DMS 273 treated with DMSO at 0.1 percent for 48 hours (cell line): ENCODE measurements at regions not wholly inside any gene's neighbourhood (a gene's known extent, or its start where the extent isn't known, plus 50 kb on each side); places are given as distances from the start of the nearest gene placed in this dataset.

Source experiments
- DNase-seq: peaks from one replicate; lab custom pipeline; 2025; lab: John Stamatoyannopoulos, UW

- DNase-seq: no peak
Measured at GRCh38 chr10:21207852-21208646, 310.9 kb upstream of the NEBL start.

DNA sequence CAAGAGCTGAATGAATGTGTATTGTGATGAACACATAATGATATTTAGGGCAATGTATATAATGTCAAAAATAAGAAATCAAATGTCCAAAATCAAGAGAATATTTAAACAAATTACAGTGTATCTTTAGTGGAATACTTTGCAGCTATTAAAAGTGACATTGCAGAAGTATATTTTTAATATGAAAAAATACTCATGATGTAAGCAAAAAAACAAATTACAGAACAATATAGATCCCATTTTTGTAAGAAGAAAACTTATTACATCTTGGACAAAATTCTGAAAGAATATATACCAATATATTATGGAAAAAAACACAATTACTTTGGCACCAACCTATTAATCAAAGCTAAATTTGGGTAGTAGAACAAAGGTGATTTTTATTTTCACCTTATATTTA is 308.2 kb upstream of the NEBL start:
- DNase-seq: no peak

DNA sequence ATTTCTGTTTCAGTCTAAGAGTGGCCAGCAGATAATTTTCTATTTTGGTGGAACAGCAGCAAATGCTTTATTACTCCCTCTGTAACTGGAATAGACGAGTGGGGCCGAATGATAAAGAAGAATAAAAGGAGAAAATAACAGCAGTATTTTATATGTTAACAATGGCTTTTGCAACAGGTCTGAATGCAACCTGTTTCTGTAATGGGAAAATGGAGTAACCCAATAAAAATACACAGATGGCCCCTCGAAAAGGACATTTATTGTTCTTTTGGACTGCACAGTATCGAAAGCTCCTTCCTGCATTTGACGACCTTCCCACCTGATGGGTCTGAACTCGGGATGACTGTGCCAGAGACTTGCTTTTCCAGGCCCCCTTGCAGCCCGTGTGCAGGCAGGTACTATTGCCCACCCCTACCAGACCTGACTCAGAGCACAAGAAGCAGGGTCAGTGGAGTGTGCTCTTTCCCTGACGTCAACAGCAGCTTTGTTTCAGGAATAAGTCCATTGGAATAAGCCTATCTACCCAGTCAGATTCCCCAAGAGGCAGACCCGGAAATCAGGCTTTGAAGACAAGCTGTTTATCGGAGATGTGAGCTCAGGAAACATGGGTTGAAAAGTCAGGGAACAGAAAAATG is 306.5 kb upstream of the NEBL start:
- DNase-seq: no peak

DNA sequence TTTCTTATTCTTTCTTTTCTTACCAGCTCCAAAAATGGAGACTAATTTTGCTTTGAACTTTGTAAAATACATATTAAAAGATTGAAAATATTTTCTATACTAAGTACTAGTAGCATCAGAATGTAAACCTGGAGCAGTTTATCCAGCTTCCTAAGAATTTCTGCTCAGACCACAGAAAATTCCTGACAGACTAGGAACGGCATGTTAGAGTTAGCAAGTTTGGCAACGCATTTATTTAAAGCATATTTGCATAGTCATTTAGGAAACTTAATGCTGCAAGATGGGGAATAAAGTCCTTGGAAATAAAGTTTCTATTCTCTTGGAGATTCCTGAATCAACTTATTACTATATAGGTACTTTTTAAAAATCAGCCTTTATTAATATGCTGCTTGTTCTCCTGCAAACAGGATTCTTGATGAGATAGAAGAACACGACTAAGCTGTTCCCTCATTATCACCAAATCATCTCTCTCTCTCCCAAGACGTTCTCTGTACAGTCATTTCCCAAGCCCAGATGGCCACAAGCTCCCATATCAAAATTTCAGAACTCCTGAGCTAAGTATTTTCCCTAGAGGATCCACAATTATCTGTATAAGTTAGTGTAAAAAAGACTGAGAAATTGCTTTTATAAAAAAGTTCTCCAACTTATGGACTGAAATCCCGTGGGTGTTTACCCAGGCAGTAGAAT is 305.8 kb upstream of the NEBL start:
- no peak for DNase-seq

DNA sequence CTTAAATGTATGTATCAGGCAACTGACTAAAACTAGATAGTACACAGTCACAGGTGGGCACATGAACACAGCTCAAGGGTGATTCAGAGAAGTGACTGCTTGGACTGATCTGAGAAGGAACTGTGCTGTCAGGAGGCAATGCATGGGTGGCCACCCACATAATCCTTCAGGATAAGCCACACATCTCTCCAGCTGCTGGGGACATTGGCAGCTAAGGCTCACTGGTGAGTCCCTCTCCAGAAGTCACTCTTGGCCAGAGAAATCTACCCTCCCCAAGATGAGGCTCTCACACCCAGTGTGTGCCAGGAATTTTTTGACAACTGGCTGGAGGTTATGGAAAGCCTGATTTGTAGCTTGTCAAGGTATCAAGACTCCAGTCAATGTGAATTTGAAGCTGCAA is 302.4 kb upstream of the NEBL start:
- DNase-seq: no peak

- no peak for DNase-seq
Measured at GRCh38 chr10:21197838-21198237, 300.7 kb upstream of the NEBL start.

DNA sequence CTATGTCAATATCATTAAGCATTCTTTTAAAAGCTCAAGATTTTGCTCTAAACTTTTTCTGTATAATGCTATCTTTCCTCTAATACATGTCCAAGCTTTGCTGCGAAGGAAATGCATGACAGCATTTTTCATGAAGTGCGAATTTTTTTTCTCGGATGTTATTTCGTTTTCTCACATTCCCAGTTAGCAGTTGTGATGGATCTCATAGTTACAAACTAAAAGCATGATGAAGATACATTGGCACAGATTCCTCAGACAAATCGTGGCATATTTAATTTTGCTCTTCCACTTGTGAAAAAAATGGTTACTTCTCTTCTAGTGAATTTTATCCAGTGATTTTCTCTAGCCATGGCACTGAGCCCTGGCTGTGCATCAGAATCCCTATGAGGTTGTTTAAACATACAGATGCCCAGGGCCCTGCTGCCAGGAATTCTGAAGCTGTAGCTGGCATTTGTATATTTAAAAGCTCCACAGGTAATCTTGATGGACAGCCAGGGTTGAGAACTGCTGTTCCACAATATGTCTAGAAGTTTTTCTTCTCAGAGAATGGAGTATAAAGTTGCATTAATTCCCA is 299.8 kb upstream of the NEBL start:
- DNase-seq: no peak

DNA sequence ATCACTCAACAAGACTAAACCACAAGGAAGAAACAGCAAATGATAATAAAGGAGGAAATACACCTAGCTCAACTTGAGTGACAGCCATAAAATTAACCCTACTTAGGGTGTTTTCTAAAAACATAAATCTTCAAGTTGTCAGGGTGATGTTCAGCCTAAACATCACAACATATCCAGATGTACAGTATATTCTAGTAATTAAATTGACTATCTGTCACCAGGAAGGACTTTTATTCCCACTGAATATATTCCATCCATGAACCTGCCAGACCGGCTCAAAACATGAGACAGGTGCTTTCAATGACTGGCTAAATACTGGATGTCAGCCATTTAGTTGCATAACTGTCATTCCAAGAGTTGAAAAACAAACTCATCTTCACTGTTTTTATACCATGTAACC is 298.1 kb upstream of the NEBL start:
- DNase-seq: no peak

GRCh38 chr10:21194510-21194993 is 297.4 kb upstream of the NEBL start:
- DNase-seq: no peak

DNA sequence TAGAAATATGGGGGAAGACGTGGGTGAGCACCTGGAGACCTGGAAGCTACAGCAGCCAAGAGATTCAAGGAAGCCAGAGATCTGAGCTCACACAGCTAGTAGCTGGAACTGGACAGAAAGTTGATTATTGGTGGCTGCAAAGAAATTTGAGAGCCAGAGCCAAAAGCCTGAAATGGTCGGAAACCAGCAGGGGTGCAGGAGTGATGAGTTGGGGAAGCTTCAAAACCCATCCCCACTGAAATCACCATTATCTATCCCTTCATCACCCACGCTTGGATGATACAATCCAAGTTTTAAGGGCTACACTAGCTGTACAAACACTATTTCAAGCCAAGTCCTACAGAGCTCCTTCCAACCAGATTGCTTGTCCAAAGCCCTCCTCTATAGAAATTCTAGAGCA is 296.1 kb upstream of the NEBL start:
- no peak for DNase-seq

DNA sequence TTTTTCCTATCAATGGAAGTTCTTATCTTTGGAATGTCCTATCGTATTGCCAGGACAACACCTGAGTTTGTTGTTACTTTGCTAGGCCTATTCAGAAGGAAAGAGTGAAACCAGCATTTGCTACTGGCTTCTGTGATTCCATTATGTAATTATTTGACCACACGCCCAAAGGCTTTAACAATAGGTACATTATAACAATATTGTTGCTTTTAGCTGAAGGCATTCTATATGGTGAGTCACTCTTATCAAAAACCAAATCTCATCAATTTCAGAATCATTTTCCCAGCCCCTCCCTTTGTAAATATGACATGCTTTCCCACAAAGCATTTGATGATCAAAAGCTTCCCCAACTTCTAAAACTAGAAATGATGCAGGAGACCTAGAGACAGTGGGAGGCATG is 294.4 kb upstream of the NEBL start:
- DNase-seq: no peak

DNA sequence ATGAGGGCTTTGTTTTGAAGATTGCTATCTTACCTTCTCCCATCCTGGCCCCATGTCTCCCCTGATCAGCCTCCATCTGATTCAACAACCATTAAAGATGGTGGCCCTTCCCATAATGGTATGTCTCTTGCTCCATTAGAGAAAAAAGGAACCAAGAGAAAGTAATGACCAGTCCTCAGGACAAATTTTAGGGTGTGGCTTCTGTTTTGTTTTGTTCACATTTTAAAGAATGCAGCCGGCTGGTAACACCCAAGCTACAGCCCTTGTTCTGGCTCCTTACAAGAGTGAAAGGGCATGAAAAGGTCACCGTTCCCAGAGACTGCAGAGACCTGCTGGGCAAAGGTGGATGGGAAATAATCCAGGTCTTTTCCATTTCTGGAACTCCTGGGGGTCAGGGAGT is 287.9 kb upstream of the NEBL start:
- DNase-seq: no peak

GRCh38 chr10:21184216-21184615 is 287.1 kb upstream of the NEBL start:
- DNase-seq: no peak

DNA sequence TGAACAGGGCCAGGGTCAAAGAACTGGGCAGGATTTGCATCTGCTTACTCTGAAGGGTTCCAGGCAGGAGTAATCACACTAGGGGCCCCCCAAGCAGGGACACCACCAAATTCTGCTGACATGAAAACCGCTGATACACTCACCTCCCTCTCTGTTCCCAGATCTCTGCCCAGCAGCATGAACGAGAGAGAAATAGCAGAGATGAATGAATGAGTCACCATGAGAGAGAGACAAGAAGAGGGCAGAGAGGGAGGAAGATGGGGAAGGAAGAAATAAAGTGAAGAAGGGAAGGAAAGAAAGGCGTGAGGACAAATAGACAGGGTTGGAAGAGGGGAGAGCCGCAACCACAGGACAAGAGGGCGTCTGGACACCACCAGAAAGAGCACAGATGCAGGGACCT is 285.9 kb upstream of the NEBL start:
- no peak for DNase-seq

DNA sequence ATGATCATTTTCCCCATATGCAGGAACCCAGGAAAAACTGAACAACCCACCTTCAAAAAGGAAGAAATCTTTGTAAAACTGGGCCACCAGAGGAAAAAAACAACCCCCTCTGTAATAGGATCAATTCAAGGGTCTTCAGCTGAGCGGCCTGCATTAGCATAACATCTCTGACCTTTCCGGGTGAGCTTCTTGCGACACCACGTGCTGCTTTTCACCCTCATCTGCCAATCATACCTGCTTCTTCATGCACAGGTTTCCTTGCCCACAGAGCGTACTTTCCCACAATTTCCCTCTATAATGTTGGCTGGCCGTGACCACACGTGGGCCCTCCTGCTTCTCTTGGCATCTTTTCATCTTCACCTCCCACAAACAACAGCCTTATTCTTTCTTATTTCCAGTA is 284.3 kb upstream of the NEBL start:
- DNase-seq: no peak

- no peak for DNase-seq
Measured at GRCh38 chr10:21180604-21181003, 283.5 kb upstream of the NEBL start.

GRCh38 chr10:21176934-21177480 is 279.9 kb upstream of the NEBL start:
- no peak for DNase-seq

GRCh38 chr10:21175797-21176196 is 278.7 kb upstream of the NEBL start:
- DNase-seq: no peak

DNA sequence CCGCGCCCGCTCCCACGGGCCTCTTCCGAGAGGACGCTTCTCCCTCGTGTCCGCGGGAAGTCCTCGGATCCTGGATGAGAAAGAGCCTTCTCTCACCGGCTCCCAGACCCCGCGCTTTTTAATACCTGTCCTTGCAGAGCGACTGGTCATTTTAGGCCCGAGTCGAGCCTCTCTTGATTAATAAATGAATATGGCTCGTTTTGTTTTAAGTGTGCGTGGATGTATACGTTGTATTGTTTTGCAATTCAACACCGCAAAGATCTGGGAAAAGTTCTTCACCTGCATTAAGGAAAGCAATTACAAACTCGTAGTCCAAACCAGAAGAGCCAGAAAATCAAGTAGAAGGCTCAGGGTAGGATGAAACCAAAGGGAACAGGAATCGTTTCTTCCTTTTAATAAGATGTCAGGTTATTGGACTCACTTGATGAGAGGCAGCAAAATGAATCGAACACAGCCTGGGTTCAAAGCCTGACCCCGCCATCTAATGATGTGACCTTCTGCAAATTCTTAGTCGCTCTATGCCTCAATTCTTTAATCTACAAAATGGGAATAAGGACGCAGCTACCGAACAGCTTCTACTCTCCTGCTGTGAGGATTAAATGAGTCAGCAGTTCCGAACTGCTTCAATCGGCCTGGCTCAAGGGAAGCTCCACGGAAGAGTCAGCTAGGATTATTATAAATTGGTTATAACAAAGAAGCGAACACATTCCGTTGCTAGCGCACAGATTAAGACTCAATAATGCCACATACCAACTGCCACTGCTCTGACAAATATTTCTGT is 277.8 kb upstream of the NEBL start:
- DNase-seq: no peak

- DNase-seq: no peak
Measured at GRCh38 chr10:21173802-21174714, 276.9 kb upstream of the NEBL start.
